ENCODE measurements at regions not wholly inside any gene's neighbourhood (a gene's known extent, or its start where the extent isn't known, plus 50 kb on each side); places are given as distances from the start of the nearest gene placed in this dataset.
A peak's percentile ranks its signal among the peaks of the same experiment; 100 is the strongest.

GRCh38 chr4:134337574-134337973, 136.0 kb upstream of the PABPC4L start (continued):
- TF ChIP-seq ETS1 (IDR thresholded peaks at IDR 0.05), result no peak

GRCh38 chr4:134328741-134329140, 127.2 kb upstream of the PABPC4L start:
- H3K27ac Mint-ChIP-seq, result no peak overlapping the region
- Histone ChIP-seq H3K27me3 (ENCODE audit: insufficient read depth) (no peaks in the 10 kb centered on the region), H2AFZ (no peak overlapping the region), H3K9me2 (ENCODE audit: insufficient read depth) (no peaks in the 10 kb centered on the region), H3K79me2 (replicated peaks; ENCODE audit: insufficient read depth) (no peaks in the 10 kb centered on the region), H3F3A (replicated peaks; ENCODE audit: low read depth) (no peaks in the 10 kb centered on the region), H3K4me2 (no peak overlapping the region), H3K4me1 (ENCODE audit: insufficient read depth) (no peaks in the 10 kb centered on the region), H3K36me3 (ENCODE audit: insufficient read depth) (no peaks in the 10 kb centered on the region), H4K20me1 (replicated peaks; ENCODE audit: insufficient read depth) (no peaks in the 10 kb centered on the region), H3K27ac (ENCODE audit: low read depth) (no peak overlapping the region), H3K4me3 (no peak overlapping the region)
- H3K27me3 Mint-ChIP-seq (ENCODE audit: insufficient read depth, low read depth, poor library complexity), result no peaks in the 10 kb centered on the region
- H3K4me1 Mint-ChIP-seq, result no peaks in the 10 kb centered on the region; the same call in 2 of the 3 replicates
- 0 out of 3 replicates have a peak, but pooled peaks cover 6% of the 10 kb centered on the region for H3K36me3 Mint-ChIP-seq (ENCODE audit: low read depth)
- H3K9me3 Mint-ChIP-seq, result peaks cover 13% of the 10 kb centered on the region; the same call in 2 of the 3 replicates
- DNase-seq (ENCODE audit: low spot score) (peak; percentile 2), ATAC-seq (no peak)
- H3K4me3 Mint-ChIP-seq, result no peak overlapping the region
- TF ChIP-seq ZNF331 (CRISPR knock-in tag; IDR thresholded peaks at IDR 0.05; ENCODE audit: low read depth), result no peak
- TF ChIP-seq JUNB (IDR thresholded peaks at IDR 0.05; ENCODE audit: unreplicated experiment), result no peak
- no peak for TF ChIP-seq REST (IDR thresholded peaks at IDR 0.05; ENCODE audit: unreplicated experiment)

- Mint-ChIP-seq H3K27me3 (ENCODE audit: insufficient read depth, low read depth, poor library complexity) (no peaks in the 10 kb centered on the region), H3K9me3 (peaks cover 13% of the 10 kb centered on the region; the same call in 2 of the 3 replicates), H3K36me3 (ENCODE audit: low read depth) (0 out of 3 replicates have a peak, but pooled peaks cover 6% of the 10 kb centered on the region), H3K27ac (no peak overlapping the region), H3K4me3 (no peak overlapping the region), H3K4me1 (no peaks in the 10 kb centered on the region; the same call in 2 of the 3 replicates)
- Histone ChIP-seq H3K79me2 (replicated peaks; ENCODE audit: insufficient read depth) (no peaks in the 10 kb centered on the region), H3K27me3 (ENCODE audit: insufficient read depth) (no peaks in the 10 kb centered on the region), H3K4me3 (no peak overlapping the region), H4K20me1 (replicated peaks; ENCODE audit: insufficient read depth) (no peaks in the 10 kb centered on the region), H3K4me2 (no peak overlapping the region), H2AFZ (no peak overlapping the region), H3K4me1 (ENCODE audit: insufficient read depth) (no peaks in the 10 kb centered on the region), H3K36me3 (ENCODE audit: insufficient read depth) (no peaks in the 10 kb centered on the region), H3F3A (replicated peaks; ENCODE audit: low read depth) (no peaks in the 10 kb centered on the region), H3K27ac (ENCODE audit: low read depth) (no peak overlapping the region), H3K9me2 (ENCODE audit: insufficient read depth) (no peaks in the 10 kb centered on the region)
- ATAC-seq, result no peak
- DNase-seq (ENCODE audit: low spot score), result no peak
- TF ChIP-seq NANOG (IDR thresholded peaks at IDR 0.05; ENCODE audit: borderline replicate concordance) (no peak), ZNF331 (CRISPR knock-in tag; IDR thresholded peaks at IDR 0.05; ENCODE audit: low read depth) (no peak), ETS1 (IDR thresholded peaks at IDR 0.05) (no peak), CREB1 (CRISPR knock-in tag; IDR thresholded peaks at IDR 0.05; ENCODE audit: low read depth) (no peak), JUNB (IDR thresholded peaks at IDR 0.05; ENCODE audit: unreplicated experiment) (no peak)
These were observed 125.9 kb upstream of the PABPC4L start for GRCh38 chr4:134327274-134328122.
